Urinary bladder (tissue), 3 donors: ENCODE measurements at regions not wholly inside any gene's neighbourhood (a gene's known extent, or its start where the extent isn't known, plus 50 kb on each side); places are given as distances from the start of the nearest gene placed in this dataset.
"Not testable (repeated sequence)": the region's sequence is repeated elsewhere in the genome, so short reads cannot be mapped to it uniquely, and the experiment has no call there.

ENCODE experiments used
- DNase-seq: peaks from one replicate; pipeline ENCODE4 v3.0.0-alpha.2; 2015; ENCODE audit errors: extremely low spot score
- H3K27ac ChIP-seq: one replicate; pipeline ENCODE4 v1.5.1; 2013; ENCODE audit warnings: low read depth, mild to moderate bottlenecking, moderate library complexity
- H3K36me3 ChIP-seq: one replicate; pipeline ENCODE4 v1.6.1; 2013; ENCODE audit warnings: mild to moderate bottlenecking, moderate library complexity; ENCODE audit not compliant: insufficient read depth
- H3K4me1 ChIP-seq: one replicate; pipeline ENCODE4 v1.6.1; 2013; ENCODE audit warnings: mild to moderate bottlenecking, moderate library complexity; ENCODE audit not compliant: insufficient read depth
- H3K4me3 ChIP-seq: one replicate; pipeline ENCODE4 v1.5.1; 2013; ENCODE audit warnings: low read depth, low read length
- WGBS: extraction: QIAGEN DNeasy Blood & Tissue Kit; methylation state at CpG from one replicate; pipeline ENCODE4 v1.1.7; 2013; 5-methylcytosine and 5-hydroxymethylcytosine counted together
- donor health status: healthy with polysubstance abuse.
- donor health status: healthy.

DNA sequence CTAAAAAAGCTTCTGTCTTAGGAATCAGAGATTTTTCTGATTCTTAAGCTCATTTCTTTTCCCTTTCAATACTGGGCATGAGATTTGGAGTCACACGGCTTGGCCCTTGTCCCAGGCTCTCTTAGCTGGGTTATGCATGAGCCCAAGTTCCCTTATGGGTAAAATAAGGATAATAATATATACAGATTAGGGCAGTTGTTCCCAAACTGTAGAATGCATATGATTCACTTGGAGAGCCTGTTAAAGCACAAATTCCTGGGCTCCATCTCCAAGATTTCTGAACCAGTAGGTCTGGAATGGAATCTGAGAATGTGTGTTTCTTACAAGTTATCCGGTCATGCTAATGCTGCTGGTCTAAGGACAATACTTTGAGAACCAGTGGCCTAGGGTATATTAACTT, 154.0 kb downstream of the REEP3 start:
- WGBS, result 80% methylated on average over 2 of the region's 2 CpGs
- no peak for DNase-seq
- H3K4me1 ChIP-seq, result no peaks in the 10 kb centered on the region
- H3K27ac ChIP-seq, result no peak overlapping the region
- H3K36me3 ChIP-seq, result no peaks in the 10 kb centered on the region
- no peak overlapping the region for H3K4me3 ChIP-seq

DNA sequence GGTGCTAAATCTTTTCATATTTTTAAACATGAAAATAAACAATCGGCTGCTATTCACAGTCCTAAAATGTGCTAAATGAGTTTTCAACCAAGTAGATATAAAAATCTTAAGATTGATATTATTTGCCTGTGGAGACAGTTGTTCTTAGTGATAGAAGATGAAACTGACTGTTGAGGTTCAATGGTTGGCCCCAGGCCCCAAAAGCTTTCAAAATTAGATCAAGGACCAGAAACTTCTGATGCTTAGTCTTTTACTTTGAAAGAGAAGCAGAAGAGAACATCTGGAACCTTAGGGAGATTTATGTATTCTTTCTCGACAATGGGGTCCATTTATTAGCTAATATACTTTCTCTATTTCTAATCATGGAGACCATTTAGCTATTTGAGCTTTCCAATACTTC, 155.8 kb downstream of the REEP3 start:
- 78% methylated on average over 2 of the region's 2 CpGs for WGBS
- Histone ChIP-seq H3K4me3 (no peak overlapping the region), H3K36me3 (no peaks in the 10 kb centered on the region), H3K4me1 (no peaks in the 10 kb centered on the region), H3K27ac (no peak overlapping the region)
- DNase-seq, result no peak

DNA sequence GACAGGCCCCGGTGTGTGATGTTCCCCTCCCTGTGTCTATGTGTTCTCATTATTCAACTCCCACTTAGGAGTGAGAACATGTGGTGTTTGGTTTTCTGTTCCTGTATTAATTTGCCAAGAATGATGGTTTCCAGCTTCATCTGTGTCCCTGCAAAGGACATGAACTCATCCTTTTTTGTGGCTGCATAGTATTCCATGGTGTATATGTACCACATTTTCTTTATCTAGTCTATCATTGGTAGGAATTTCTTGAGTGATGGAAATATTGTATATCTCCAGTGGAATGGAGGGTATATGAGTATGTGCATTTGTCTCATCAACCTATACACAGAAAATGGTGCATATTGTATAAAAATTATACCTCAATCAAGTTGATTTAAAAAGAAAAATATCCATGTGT, 159.3 kb downstream of the REEP3 start:
- not testable (repeated sequence) for H3K36me3 ChIP-seq, H3K4me1 ChIP-seq, H3K27ac ChIP-seq, DNase-seq, H3K4me3 ChIP-seq
- 96% methylated on average over 1 of the region's 1 CpG for WGBS

DNA sequence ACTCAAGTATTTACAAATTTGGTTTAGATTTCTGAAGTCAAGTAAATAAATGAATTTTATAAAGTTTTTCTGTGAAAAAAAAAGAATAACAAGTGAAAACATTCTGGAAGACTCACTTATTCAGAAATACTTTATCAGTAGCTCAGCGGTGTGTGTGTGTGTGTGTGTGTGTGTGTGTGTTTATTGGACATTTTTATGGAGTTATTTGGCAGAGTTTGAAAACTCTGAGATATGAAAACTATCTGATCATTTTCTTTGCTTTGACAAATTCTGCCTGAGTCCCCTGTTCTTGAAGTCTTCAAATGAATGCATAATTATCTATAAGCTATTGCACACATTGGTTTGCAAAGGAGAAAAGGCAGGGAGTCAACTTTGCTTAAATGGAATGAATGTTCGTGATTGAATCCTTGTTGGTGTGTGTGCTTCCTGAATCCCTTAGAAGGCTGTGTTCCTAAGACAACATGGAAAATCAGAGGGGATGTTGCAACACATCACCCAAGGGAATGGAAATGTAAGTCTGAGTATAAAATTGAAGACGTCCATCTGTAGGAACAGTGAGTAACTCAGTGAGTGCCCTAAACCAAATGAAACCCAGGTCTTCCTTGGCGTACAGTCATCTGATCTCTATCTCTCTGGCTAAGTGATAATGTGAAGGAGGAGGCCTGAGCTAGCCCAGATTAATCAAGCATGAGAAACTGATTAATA, 160.9 kb downstream of the REEP3 start:
- peak overlapping the region; percentile 59 for H3K27ac ChIP-seq
- 29% methylated on average over 4 of the region's 4 CpGs for WGBS

DNA sequence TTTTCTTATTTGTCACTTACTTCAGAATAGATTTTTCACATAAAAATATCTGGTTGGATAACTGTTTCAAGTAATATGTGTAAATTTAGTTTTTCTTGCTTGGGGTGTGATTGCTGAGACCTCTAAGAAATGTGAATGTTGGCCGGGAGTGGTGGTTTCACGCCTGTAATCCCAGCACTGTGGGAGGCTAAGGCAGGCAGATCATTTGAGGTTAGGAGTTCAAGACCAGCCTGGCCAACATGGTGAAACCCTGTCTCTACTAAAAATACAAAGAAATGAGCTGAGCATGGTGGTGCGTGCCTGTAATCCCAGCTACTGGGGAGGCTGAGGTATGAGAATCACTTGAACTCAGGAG, 161.5 kb downstream of the REEP3 start:
- not testable (repeated sequence) for H3K4me1 ChIP-seq, H3K4me3 ChIP-seq, DNase-seq, H3K36me3 ChIP-seq
- H3K27ac ChIP-seq, result peak overlapping the region; percentile 32
- 82% methylated on average over 3 of the region's 3 CpGs for WGBS

More for the DNA sequence above, 160.9 kb downstream of the REEP3 start:
- H3K4me1 ChIP-seq, result no peaks in the 10 kb centered on the region
- H3K36me3 ChIP-seq, result no peaks in the 10 kb centered on the region
- peak; percentile 72 for DNase-seq
- H3K4me3 ChIP-seq, result no peak overlapping the region

DNA sequence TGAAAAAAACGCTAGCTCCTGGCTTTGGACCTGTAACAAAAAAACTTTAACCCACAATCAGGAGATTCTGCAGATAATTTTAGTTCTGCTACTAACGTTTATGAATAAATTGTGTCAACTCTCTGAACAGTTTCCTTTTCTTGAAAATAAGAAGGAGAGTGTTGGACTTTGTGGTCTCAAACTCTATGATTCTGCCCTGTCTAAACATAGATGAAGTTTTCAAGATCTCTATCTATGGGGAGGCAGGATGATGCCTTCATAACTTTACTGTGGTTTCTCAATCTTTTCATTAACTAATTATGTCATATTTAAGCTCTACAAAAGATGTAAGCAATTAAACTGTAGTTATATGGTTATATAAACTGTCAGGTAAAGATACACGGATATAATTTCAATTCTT, 162.0 kb downstream of the REEP3 start:
- H3K36me3 ChIP-seq, result no peaks in the 10 kb centered on the region
- H3K4me3 ChIP-seq, result no peak overlapping the region
- no peaks in the 10 kb centered on the region for H3K4me1 ChIP-seq
- WGBS, result 71% methylated on average over 3 of the region's 3 CpGs
- DNase-seq, result no peak
- no peak overlapping the region for H3K27ac ChIP-seq

DNA sequence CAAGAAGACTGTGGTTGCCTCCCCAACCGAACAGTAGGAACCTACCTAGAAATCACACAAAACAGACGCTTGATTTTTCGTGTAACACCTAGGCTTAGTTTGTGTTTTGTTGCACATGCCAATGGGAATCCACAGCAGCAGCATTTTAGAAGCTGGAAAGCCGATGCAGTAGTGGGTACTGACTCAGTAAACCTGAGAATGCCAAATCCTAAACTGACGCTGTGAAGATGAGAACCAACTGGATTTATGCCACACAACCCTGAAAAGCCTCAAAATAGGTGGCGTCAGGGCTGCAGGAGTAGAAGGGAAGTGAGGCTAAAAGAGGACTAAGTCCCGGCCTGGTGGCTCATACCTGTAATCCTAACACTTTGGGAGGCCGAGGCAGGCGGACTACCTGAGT, 162.5 kb downstream of the REEP3 start:
- Histone ChIP-seq H3K4me3 (no peak overlapping the region), H3K36me3 (no peaks in the 10 kb centered on the region), H3K27ac (no peak overlapping the region), H3K4me1 (no peaks in the 10 kb centered on the region)
- DNase-seq, result no peak
- 96% methylated on average over 9 of the region's 9 CpGs for WGBS

DNA sequence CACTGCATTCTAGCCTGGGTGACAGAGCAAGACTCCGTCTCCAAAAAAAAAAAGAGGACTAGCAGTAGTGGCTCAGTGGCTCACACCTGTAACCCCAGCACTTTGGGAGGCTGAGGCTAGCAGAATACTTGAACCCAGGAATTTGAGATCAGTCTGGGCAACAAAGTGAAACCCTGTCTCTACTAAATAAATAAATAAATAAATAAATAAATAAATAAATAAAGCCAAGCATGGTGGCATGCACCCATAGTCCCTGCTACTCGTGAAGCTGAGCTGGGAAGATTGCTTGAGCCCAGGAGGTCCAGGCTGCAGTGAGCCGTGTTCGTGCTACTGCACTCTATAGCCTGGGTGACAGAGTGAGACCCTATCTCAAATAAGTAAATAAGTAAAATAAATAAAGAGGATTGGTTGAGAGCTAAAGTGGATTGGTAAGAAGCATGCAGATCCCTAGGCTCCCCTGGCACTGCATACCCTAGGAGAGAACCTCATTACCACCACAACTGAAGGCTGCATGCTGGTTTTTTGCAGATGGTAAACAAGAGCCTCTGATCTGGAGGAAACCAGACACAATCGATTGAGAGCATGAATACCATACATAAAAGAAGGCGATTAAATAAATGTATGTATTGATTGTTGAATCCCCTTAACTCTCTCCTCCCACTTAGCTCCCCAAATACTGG, 163.2 kb downstream of the REEP3 start:
- H3K4me1 ChIP-seq, result no peaks in the 10 kb centered on the region
- H3K4me3 ChIP-seq, result no peak overlapping the region
- no peak for DNase-seq
- no peak overlapping the region for H3K27ac ChIP-seq
- H3K36me3 ChIP-seq, result no peaks in the 10 kb centered on the region
- WGBS, result 82% methylated on average over 6 of the region's 6 CpGs

DNA sequence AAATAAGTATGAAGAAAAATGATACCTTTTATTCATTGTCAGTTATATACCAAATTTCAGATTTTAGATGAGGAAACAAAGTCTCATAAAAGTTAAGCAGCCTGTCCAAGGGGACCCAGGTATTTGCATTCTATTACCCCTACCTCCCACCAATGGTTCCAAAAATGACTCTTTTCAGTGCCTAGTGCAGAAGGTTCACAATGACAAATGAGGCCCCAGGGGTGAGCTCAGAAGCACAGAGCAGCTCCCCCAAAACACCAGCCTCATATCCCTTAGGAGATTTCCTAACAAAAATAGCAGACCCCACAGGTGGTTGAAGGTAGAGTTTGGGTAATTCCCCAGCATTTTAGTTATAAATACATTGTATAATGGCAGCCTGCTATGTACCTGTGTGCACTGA, 168.6 kb downstream of the REEP3 start:
- no peaks in the 10 kb centered on the region for H3K36me3 ChIP-seq
- no peak for DNase-seq
- H3K27ac ChIP-seq, result no peak overlapping the region
- H3K4me3 ChIP-seq, result no peak overlapping the region
- no peaks in the 10 kb centered on the region for H3K4me1 ChIP-seq

DNA sequence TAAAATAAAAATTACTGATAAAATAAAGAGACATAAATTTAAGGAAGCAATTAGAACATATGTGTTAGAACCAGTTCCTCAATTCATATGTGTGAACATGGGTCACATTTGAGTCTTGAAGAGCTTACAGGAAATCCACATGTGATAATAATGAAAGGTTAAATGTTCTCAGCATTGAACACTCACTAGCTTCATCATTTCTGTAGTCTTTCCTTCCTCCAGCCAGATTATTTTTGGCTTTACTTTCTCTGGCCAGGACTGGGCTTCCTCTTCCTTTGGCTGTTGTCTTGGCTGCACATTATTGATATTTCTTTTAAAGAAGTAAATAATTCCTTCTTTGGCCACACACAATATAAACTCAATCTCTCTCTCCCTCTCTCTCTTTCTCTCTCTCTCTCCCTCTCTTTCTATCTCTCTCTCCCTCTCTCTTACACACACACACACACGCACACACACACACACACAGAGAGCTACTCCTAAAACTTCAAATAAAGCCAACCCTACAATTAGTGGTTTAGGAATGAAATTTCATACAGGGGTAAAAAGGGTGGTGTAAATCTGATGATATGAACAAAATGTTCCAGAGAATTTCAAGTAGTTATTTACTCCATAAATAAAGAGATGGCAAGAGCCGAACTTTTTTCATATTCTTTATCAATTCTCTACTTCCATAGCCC, 171.2 kb downstream of the REEP3 start:
- WGBS, result 73% methylated on average over 2 of the region's 2 CpGs
- DNase-seq, result no peak
- no peak overlapping the region for H3K27ac ChIP-seq

DNA sequence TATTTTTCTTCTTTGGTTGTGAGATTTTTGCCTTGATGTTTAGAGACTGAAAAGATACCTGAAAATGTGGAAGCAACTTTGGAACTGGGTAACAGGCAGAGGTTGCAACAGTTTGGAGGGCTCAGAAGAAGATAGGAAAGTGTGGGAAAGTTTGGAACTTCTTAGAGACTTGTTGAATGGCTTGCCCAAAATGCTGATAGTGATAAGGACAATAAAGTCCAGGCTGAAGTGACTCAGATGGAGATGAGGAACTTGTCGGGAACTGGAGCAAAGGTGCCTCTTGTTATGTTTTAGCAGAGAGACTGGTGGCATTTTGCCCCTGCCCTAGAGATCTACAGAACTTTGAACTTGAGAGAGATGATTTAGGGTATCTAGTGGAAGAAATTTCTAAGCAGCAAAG, 171.8 kb downstream of the REEP3 start:
- WGBS, result 54% methylated on average over 1 of the region's 1 CpG
- H3K4me3 ChIP-seq, H3K4me1 ChIP-seq, DNase-seq, H3K36me3 ChIP-seq, H3K27ac ChIP-seq: not testable (repeated sequence)

More for the DNA sequence above, 171.2 kb downstream of the REEP3 start:
- Histone ChIP-seq H3K36me3 (no peaks in the 10 kb centered on the region), H3K4me3 (no peak overlapping the region), H3K4me1 (no peaks in the 10 kb centered on the region)

DNA sequence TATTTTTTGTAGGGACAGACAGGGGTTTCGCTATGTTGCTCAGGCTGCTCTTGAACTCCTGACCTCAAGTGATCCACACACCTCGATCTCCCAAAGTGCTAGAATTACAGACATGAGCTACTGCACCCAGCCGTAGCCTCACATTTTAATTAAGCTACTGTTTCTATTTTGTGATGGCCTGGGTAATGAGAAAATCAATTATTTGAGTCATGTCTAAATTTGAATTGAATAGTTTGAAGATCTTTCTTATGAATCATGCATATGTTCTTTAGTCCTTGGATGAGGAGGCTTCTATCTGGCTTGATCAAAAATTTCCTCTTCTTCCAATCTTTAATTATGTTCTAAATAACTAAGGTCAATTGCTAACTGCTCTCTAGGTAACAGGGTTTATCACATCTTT, 175.0 kb downstream of the REEP3 start:
- Histone ChIP-seq H3K4me3 (no peak overlapping the region), H3K4me1 (no peaks in the 10 kb centered on the region), H3K27ac (no peak overlapping the region), H3K36me3 (no peaks in the 10 kb centered on the region)
- 94% methylated on average over 3 of the region's 3 CpGs for WGBS
- no peak for DNase-seq

DNA sequence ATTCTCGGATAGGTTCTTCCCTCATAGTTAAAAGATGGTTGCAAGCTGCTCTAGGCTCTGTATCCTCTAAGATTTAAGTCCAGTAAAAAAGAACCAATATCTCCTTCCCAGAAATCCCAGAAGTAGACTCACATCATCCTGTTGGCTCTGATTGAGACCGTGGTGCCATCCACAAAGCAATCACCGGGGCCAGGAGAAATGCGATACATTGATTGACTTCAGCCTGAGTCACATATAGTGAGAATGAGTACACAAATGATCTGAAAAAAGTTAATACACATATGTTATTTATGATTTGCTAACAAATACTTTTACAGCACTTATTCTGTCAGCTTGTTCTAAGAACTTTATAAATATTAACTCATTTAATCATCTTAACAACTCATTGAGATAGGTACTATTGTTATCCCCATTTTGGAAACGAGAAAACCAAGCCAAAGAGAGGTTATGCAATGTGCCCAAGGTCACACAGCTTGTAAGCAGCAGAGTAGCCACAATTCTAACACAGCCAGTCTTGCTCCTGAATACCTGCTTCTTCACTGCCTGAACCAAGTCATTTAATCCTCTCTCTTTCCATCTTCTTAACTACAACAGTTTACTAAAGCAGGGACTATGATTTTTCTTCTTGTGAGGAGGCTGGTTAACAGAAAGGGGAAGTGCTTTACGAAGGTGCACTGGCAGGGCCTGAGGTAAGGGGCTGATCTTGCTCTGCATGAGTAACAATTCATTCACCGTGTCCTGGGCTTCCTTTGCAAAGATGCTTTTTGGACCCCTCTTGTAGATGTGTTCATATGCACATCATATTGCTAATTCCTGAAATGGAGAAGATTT, 177.0 kb downstream of the REEP3 start:
- H3K4me3 ChIP-seq, result no peak overlapping the region
- H3K4me1 ChIP-seq, result no peaks in the 10 kb centered on the region
- no peaks in the 10 kb centered on the region for H3K36me3 ChIP-seq
- no peak overlapping the region for H3K27ac ChIP-seq
- 88% methylated on average over 7 of the region's 7 CpGs for WGBS
- no peak for DNase-seq
